CD4-positive, alpha-beta T cell treated with Interleukin-4 for 1 hour (primary cell): ENCODE measurements at regions not wholly inside any gene's neighbourhood (a gene's known extent, or its start where the extent isn't known, plus 50 kb on each side); places are given as distances from the start of the nearest gene placed in this dataset.

ENCODE experiments used
- DNase-seq, 2 donors: peaks; one replicate each; pipeline ENCODE4 v3.0.0-alpha.2; 2020 to 2022

GRCh38 chr15:87628311-87628710, 628.2 kb downstream of the NTRK3 start:
- DNase-seq, result no peak

- DNase-seq, result no peak
These were observed 629.7 kb downstream of the NTRK3 start for GRCh38 chr15:87626860-87627259.

DNA sequence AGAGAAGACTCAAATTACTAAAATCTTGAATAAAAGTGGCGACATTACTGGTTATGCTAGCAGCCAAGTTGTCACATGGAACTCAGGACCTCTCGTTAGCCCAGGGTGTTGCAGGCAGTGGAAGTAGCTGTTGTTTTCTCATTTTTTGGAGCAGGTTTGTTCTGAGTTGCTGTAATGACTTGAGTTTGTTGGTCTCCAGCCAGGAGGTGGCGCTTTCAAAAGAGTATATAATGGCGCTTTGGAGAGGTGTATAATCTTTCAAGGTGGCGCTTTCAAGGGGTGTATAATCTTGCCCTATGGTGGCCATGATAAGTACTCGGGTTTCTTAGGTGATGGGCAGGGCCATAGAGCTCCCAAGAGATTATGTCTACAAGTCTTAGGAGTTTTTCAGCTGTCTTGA, 632.7 kb downstream of the NTRK3 start:
- no peak for DNase-seq

DNA sequence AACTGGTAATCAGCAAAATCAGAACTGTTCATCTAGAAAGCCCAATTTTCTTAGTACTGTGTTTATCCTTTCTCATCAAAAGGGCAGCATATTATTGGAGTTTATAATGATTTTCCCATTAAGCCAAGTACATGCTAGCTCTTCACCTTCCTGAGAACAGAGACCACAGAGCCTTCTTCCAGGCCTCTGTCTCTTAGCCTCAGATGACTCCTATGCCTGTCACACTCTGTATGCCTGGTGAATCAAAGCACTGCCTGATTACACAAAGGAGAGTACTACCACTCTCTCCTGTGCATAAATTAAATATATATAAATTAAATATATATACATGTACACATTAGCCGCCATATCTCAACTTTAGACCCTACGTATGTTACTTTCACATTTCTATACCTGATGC, 636.1 kb downstream of the NTRK3 start:
- no peak for DNase-seq

GRCh38 chr15:87619161-87619960, 637.2 kb downstream of the NTRK3 start:
- DNase-seq, result no peak

DNA sequence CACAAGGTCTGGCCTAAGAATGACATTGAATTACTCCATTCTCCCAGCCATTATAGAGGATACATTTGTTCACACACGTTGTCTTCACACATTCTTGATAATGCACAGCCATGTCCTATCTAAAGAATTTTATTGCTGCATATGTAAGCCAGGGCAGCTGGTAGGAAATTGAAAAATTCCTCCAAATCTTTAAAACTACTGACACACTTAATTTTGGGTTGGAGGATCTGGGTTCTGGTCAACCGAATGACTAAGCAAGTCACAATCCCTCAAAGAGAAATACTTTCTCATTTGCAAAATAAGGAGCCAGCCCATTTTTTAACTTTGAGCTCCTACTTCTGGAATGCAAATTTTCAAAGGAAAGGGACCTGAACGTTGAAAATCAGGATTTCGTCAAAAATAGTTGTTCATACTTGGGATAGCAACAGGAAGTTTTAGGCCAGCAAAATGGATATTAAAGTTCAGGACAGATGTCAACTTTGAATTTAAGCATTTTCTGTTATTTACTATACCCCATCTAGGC, 638.3 kb downstream of the NTRK3 start:
- DNase-seq, result no peak

DNA sequence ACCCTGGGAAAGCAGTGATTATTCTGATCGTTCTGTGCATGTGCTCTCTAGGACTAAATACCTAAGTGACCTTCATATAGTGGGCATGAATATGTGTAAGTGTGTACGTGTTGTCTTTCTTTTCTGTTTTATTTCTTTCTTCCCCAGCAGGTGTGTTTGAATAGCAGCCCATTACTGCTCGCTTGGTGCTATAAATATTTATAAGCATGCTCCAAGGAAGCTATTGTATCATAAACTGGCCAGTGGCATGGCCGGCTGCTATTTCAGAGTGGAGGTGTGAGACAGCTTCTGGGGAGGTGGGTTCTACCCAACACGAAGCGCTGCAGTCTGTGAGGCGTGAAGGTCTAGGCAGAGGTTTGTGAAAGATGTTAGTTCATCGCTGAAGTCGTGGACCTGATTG, 641.8 kb downstream of the NTRK3 start:
- DNase-seq, result no peak

DNA sequence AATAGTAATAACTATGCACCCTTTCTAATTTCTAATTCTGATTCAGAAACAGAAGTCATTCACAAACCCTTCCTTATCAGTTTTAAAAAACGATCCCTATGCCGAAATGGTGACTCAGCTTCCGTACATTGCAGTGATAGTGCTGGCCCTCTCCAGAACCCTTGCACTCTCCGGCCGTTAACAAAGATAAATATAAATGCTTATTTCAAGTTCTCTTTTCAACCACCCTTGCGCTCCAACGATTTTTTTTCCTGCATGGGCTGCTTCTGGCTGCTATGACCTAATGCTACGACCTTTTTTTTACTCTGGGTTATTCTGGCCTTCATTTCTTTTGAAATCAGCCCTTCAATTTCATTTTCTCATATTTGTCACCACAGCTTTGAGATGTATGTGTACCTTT, 646.2 kb downstream of the NTRK3 start:
- DNase-seq, result no peak

DNA sequence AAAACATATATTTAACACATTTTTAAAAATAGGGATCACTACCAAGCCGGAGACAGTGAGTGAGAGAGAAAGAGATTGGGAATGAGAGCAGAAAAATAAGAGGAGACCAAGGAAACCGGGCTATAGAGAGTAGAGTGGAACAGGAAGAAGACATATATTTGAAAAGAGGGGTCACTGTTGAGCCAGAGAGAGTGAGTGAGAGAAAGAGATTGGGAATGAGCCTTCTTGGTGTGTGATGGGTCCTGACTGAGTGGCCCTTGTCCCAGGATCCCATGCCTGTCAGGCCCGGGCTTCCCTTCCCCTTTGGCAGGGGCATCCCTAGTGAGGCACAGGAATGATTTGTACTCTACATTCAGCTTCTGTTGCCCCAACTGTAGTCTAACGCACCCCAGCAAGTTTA, 646.6 kb downstream of the NTRK3 start:
- no peak for DNase-seq

DNA sequence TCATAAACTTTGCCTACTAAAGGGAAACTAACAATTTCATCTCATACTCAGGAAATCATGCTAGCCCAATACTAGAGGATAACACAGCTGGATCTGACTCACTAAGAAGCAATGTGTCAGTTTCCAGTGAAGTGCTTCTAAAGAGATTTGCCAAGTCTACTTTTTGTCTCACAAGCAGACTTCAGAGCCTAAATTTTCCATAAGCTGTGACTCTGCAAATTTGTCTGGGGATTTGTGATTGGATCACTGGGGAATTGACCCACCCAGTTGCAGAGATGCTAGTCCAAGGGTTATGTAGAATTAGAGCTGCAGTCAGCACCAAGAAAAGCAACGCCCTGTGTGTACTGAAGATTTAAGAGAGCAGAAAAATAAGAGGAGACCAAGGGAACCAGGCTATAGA, 647.1 kb downstream of the NTRK3 start:
- DNase-seq, result no peak

- no peak for DNase-seq
These were observed 648.1 kb downstream of the NTRK3 start for GRCh38 chr15:87608238-87609028.

DNA sequence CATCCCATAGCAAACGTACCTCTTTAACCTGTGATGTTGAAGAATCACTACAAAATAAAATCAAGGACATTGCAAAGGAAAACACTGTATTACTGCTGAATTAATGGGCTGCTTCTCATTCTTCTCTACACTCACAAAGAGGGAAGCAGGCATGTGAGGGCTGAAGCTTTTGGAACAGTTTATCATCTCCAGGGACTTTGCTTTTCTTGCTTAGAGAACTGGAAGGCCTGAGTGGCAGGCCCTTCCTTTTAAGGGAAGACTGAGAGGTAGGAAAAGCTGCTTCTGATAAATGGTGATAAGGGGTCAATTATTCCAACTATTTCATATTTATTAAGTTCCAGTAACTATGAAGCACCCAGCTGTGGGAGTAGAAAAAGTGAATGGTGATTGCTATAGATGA, 649.6 kb downstream of the NTRK3 start:
- DNase-seq, result no peak

- peak in 1 of 2 donors; percentile 6 for DNase-seq
These were observed 651.6 kb downstream of the NTRK3 start for GRCh38 chr15:87604857-87605446.

DNA sequence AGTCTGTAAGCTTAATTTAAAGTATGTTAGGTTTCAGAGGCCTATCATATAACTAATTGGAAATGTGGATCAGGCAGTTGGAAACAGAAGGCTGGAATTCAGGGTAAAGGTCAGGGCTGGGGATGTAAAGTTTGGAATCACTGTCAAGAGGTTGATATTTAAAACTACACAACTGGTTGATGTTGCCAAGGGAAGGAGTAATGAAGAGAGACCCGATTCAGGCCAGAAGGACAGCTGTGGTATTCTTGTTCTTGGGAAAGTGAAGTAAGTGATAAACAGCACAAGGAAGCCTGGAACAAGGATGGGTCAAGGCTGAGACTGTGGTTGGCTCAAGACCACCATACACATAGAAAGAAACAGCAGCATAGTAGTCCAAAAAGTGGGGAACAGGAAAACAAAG, 654.2 kb downstream of the NTRK3 start:
- DNase-seq, result no peak

- DNase-seq, result no peak
These were observed 656.9 kb downstream of the NTRK3 start for GRCh38 chr15:87599616-87600015.

DNA sequence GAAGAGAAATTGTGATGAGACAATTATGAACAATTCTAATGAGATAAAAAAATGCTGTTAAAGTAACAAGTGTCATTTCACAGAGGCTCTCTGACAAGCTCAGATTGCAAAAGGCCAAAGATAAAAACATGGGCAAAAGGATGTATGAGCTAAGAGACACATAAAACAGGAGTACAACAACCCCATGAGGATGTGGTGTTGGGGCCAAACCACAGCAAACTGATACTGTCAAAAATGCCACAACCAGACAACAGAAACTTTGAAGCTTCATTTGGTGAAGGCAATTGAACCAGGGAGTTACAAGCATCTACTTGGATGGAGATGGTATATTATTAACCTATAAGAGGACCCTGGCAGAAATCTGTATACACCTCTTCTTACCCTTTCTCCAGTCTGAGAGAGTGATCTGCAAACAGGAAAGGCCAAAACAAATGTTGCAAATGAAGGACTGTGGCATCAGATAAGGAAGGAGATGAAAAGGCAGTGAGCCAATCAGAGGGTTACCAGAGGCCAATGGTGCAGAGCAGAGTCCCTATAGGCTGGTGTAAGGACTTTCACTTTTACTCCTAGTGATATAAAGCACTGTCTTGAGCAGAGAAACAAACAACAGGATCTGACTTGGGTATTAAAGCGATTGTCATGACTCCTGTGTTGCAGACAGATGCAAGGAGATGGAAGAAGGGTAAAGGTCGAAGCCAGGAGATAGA, 659.0 kb downstream of the NTRK3 start:
- DNase-seq, result peak in 1 of 2 donors; percentile 54

GRCh38 chr15:87591582-87591981, 665.0 kb downstream of the NTRK3 start:
- DNase-seq, result no peak

DNA sequence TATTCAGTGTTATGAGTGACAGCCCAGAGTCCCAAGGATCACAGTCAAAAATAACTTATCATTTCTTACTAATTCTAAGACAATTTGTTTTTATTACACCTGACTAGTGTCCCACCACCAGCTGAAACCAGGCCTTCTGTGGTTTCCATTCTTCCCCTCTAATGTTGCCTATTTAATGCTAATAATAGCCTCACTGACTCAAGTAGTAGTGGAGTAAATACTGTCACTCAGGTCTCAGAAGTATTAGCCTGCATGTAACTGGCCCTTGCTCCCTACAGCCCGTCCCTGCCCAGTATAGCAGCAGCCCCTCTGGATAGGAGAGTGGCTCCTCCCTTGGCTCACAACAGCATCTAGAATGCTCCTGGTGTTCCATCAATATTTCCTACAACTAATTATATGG, 665.5 kb downstream of the NTRK3 start:
- no peak for DNase-seq

DNA sequence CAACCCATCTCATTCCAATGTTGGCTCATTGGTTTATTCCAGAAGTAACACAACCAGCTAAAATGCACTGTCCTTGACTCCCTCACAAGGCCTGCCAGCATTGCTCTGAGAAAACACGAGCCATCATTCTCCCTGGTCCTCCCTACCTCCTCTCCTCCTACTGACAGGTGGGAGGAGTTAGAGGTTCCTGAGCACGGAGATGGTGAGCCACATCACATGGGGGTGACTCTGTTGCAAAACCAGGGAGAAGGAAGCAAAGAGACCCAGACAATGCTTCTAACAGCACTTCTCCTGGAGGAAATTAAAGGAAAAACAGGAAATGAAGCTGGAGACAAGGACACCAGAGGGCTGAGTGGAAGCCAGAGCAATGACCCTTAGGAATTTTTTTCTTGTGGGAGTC, 667.4 kb downstream of the NTRK3 start:
- DNase-seq, result no peak

DNA sequence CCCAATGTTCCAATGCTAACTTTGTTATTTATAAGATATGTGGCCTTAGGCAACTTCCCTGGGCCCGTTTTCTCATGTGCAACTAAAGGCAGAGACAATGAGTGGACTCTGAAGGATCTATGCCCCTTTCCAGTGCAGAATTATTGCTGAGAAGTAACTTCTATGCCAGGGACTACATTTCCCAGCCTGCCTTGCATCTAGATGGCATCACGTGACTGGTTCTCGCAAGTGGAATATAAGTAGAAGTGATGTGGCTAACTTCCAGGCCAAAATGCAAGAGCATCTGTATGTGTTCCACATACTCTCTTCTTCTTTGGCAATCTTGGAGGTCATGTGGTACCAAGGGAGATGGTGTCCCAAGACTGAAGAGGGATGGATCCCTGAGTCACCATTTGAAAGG, 674.4 kb downstream of the NTRK3 start:
- no peak for DNase-seq

GRCh38 chr15:87579537-87579936, 677.0 kb downstream of the NTRK3 start:
- DNase-seq, result no peak

DNA sequence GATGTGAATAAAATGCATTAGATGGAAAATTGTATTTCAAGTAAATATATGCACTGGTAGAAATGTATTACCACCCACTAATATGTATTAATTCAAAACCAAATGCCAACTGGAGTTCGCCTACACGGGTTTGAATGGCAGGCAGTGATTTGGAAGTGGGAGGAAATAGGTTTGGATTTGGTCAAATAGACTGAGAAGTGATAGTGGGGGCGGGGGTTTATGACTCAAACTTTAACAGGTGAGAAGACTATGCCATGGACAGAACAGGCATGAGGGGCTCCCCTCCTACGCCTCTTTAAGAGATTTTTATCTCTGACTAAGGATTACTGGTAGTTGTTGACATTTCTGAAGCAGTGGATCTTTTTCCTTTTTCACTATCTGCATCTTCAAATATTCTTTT, 677.8 kb downstream of the NTRK3 start:
- DNase-seq, result no peak

- no peak for DNase-seq
These were observed 679.2 kb downstream of the NTRK3 start for GRCh38 chr15:87577336-87577735.
